ENCODE measurements at regions not wholly inside any gene's neighbourhood (a gene's known extent, or its start where the extent isn't known, plus 50 kb on each side); places are given as distances from the start of the nearest gene placed in this dataset.

DNA sequence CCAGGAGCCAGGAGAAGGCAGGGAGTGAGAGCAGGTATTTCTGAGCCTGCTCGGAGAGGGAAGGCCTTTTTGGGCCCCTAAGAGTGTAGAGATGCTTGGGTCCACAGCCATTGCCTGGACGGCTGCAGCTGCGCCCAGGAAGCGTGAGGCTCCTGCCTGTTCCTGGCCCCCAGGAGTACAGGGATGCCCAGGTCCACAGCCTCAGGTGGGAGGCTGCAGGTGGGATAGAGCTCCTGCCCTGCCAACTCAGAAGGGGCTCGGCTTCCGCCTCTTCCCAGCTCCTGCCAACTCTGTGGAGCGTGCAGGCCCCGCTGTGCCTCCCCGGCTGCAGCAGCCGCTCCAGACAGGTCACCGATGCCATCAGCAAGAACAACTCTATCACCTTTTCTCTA, 351.0 kb upstream of the PCDH20 start:
- no peak for ATAC-seq

DNA sequence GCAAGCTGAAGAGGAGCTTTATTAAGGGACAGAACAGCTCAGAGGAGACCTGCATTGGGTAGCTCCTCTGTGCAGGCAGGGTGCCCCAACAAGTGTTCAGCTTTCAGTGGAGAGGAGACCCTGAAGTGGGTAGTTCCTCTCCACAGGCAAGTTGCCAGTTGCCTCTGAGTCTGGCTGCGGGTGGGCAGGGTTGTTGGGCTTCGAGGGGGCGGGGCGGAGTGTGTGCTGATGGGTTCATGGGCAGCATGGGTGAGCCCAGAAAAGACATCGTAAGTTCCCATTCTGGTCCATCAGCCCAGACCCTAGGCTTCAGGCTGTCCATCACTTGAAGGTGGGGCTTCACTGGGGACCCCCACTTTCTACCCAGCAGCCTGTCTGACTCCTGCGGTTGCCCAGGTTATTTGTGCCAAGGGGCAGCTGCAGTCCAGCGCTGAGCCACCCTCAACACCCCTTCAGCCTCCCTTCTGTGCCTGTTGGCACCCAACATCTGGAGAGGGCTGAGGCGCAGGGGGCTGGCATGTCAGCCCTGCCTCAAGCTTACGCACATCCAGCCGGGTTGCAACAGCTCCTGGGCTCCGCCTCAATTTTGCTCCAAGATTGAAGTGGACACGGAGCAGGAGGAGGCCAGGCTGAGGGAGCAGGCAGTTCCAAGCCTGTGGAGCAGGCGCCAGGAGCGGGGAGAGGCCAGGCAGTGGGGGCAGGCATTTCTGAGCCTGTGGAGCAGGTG, 350.5 kb upstream of the PCDH20 start:
- ATAC-seq, result no peak

DNA sequence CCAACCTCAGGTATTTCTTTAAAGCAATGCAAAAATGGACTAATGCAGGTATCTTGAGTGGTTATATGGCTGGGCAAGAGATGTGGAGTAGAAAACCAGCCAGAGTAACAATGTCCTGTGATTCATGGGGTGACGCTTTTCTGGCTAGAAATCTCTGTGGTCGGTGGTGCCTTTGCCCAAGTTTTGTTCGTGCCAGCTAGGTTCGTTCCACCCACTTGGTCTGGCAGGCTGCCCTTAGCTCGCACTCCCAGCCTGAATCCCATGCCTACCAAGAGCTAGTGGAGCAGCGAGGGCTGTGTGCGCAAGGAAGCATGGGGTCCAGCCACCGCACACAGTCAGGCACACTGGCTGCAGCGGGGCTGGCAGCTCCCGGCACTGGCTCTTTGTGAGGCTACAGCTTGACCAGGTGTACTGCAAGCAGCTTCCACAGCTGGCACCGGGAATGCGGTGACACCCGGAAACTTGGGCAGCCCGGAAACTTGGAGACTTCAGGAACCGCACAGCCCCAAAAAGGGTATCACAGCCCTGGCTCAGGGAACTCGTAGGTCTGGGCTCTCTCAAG, 349.6 kb upstream of the PCDH20 start:
- ATAC-seq, result no peak

DNA sequence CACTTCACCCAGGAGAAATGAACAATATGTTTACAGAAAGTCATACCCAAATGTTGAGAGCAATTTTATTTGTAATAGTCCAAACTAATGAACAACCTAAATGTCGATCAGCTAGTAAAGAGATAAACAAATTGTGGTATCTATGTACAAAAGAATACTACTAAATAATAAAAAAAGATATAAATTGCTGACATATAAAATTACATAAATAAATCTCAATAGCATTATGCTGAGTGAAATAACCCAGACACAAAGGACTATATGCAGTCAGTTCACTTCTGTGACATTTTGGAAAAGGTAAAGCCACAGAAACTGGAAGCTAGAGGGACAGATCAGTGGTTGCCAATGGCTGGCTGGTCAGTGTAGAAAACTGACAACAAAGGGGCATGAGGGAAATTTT, 346.0 kb upstream of the PCDH20 start:
- no peak for ATAC-seq

DNA sequence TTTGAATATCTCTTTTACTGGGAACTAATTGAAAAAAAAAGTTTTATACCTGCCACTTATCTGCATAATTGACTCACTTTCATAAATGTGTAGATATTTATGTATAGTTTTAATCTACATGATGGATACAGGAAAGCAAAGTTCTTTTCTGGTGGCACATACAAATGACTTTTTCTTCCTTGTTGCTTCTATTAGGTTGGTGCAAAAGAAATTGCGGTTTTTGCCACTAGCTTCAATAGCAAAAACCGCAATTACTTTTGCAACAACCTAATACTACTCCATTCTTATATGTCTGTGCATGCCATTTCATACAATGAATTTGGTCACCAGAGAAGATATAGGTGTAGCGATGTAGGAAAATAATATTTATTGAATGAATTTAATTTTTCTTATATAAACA, 344.5 kb upstream of the PCDH20 start:
- no peak for ATAC-seq

DNA sequence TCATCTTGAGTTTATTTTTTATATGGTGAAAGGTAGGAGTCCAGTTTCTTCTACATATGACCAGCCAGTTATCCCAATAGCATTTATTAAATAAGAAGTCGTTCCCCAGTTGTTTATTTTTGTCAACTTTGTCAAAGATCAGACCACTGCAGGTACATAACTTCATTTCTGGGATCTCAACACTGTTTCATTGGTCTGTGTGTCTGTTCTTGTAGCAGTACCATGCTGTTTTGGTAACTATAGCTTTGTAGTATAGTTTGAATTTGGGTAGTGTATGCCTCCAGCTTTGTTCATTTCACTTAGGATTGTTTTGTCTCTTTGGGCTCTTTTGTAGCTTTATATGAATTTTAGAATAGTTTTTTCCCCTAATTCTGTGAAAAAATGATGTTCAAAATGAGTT, 340.4 kb upstream of the PCDH20 start:
- no peak for ATAC-seq

DNA sequence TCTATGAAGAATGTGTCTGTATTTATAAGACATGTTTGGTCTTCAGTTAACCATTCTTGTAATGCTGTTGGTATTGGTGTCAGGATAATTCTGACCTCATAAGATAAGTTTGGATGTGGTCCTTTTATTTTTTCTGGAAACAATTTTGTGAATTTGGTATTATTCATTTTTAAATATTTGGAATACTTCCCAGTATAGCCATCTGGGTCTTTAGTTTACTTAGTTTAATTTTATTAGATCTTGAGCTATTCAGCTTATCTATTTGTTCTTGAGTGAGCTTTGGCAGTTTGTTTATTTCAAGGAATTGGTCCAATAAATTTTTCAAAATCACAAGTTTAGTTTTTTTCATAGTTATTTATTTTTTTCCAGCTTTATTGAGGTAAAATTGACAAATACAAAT, 335.4 kb upstream of the PCDH20 start:
- no peak for ATAC-seq

DNA sequence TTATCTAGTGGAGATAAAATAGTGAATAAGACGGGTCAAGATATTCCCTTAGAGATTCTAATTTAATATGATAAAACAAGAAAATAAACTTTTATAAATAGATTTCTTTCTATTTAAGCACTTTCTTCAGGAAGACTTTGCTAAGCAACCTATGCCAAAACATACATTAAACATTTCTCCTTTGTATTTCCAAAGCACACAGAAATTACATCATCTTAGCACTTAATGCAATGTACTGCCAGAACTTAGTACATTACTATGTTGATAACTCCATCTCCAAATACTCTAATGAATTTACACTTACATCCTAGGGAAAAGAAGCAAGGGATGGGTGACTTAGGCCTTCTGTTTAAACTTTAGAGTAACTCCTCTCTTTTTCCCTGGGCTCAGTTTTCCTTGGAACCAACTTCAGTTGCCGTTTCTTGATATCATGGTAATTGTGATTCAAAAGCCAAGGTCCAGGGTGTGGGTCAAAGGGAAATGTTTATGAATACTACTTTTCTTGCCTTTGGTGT, 322.6 kb upstream of the PCDH20 start:
- ATAC-seq, result no peak

DNA sequence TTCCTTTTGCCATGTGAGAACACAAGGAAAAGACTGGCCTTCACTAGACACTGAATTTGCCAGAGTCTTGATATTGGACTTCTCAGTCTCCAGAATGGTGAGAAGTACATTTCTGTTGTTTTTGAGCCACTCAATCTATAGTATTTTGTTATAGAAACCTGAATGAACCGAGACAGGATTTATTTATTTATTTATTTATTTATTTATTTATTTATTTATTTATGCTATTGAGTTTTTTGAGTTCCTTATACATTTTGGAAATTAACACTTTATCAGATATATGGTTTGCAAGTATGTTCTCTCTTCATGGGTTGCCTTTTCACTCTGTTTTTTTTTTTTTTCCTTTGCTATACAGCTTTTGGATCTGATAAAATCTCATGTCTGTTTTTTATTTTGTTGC, 319.0 kb upstream of the PCDH20 start:
- no peak for ATAC-seq

DNA sequence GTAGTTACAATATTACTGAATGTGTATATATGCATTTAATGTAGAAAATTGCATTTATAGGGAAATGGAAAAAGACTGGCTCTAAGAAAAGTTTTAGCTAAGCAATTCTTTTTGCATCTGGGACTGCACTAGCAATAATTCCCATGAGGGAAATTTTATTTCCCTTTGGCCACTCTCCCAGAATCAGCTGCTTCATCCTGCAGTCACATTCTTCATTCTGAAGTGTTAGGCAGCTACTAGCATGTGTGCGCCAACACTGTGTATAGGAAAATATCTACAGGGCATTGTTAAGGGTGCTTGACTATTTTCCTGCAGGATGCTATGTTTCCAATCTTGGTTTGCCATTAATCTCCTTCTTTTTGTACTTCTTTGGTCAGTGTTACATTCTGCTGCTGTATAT, 312.8 kb upstream of the PCDH20 start:
- ATAC-seq, result no peak

DNA sequence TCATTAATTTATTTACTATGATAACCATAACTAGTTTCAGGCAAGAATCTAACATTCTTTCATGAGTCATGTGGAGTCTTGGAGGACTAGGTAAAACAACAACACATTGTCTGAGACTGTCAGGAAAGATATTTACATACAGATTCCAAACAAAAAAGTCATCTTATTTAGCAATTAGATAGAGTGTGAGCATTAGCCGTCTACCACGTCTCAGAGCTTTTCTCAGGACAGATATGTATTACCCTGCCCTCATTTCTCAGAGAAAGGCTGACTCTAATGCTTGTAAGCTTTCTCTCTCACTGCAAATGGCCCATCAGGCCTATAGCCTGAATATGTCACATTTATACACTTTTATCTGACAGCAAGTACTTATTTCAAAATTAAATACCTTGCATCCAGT, 312.1 kb upstream of the PCDH20 start:
- no peak for ATAC-seq

DNA sequence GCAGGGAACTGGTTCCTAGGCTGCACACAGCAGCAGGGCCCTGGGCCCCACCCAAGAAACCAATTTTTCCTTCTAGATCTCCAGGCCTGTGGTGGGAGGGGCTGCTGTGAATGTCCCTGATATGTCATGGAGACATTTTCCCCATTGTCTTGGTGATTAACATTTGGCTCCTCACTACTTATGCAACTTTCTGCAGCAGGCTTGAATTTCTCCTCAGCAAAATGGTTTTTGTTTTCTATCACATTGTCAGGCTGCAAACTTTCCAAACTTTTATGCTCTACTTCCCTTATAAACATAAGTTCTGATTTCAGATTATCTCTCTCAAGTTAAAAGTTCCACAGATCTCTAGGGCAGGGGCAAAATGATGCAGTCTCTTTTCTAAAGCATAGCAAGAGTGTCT, 310.2 kb upstream of the PCDH20 start:
- ATAC-seq, result no peak

DNA sequence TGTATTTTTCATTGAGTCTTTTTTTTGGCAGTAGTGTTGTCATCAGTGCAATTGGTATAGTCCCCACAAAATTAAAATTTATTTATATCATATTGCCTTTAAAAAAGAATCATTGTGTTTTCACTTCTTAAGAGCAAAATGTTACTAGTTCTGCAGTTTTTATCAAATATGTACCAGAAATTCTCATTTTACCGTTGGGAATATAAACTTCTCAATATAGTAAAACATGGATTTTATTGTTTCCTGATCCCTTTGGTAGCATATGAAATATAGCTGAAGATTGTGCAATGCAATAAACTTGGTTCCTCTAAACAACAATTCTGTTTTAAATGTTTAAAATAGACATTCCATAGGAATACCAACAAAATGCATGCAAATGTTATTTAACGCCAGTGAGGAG, 306.5 kb upstream of the PCDH20 start:
- no peak for ATAC-seq

DNA sequence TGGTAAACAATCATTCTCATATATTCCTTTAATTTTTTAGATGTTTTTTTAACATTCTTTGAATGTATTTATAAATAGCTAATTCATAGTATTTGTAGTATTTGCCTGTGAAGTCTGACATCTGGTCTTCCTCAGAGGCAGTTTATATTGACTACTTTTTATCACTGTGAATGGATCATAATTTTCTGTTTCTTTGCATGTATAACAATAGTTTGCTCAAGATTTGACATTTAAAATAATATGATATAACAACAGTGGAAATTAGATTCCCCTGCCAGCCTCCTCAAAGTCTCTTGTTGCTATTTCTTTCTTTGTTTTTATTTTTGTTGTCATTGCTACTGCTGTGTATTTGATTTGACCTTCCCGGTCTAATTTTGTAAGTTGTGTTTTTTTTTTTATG, 297.0 kb upstream of the PCDH20 start:
- no peak for ATAC-seq

DNA sequence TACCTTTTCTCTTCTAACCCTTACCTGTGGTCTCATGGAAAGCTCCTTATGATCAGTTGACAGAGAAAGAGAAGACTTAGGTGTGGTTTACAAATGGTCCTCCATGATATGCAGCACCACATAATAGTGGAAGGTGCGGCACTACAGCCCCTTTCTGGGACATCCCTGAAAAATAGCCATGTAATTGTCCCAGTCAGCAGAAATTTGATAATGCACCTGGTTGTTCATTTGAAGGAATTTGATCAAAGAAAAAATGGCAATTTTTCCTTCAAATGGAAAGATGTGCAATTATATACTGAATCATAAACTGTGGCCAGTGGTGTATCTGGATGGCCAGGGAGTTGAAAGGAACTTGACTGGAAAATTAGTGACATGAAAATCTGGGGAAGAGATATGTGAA, 293.6 kb upstream of the PCDH20 start:
- ATAC-seq, result no peak

DNA sequence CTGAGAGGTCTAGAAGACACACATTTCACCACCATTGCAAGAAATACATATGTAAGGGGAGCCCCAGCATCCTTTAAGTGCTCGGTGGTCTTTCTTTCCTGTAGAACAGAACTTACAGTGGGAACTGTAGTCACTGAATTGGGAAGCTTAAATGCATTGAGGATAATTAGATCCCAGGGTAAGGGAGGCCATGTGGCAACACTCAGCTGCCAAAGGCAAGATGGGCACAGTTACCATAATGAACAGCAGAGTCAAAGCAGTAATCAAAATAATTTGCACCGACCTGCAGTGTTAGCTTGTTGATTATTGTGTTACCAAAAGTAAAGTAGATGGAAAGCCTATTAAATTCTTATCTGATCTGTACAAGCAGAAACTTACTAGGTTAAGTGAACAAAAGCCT, 291.2 kb upstream of the PCDH20 start:
- ATAC-seq, result no peak

DNA sequence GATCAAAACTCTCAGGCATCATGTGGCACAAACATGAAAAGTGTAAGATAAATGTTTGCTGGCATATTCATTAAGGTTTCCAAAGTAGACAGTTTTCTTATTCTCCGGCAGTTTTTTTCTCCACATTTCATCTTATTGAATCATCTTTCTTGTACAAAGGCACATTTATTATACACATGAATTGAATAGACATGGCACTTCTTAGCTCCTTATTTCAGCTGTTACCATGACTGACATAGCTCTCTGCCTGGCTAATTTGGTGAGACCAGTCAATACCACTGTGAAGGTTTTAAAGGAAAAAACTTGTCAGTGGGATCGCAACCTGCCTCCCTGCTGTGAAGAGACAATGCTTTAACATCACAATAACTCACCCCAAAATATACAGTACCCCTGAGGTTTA, 285.0 kb upstream of the PCDH20 start:
- ATAC-seq, result no peak

DNA sequence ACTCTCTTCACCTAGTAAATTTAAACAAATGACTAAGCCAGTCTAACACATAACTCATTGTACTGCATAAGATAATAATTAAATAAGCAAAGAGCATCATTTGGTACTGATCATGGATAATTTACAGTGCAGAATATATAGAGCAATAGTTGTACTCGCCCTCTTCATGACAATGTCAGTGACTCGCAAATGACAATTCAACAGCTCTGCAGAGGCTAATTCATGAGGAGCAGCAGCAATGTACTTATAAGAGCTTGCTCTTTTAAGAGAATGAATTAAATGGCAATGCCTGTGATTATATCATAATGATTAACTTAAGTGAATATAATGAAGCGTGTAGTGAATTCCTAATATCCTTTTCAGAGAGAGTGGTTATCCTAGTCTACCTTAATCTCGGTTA, 284.5 kb upstream of the PCDH20 start:
- ATAC-seq, result no peak

DNA sequence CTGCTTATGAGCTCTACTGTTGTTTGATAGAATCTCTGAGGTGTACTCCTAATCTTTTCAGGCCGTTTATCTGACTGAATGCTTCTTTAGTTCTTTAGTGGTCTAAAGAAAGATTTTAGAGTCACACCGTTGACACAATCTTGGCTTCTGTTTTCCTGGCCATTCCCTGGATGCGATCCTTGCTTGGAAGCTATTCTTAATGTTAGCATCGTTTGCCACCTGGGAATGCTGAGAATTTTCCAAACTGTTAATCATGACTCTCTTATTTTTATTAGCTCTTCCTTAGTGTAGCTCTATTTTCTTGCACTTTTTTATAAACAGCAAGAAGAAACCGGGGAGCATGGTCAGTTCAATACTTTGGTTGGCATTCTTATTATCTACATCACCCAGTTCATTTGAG, 281.0 kb upstream of the PCDH20 start:
- no peak for ATAC-seq

DNA sequence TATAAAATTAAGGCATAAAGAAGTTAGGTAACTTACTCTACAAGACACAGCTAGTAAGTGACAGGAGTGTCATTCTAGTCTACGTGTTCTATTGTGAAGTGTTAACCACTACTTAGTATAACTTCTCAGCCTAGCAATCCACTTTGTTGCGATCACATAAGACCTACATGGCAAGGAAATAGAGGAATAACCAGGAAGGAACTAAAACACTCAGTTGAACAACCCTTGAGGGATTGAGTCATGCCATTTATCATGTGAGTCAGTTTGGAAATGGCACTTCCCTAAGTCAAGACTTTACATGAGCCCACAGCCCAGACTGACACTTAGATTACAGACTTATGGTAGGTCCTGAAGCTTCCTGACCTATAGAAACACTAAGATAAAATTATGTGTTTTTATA, 279.5 kb upstream of the PCDH20 start:
- no peak for ATAC-seq

DNA sequence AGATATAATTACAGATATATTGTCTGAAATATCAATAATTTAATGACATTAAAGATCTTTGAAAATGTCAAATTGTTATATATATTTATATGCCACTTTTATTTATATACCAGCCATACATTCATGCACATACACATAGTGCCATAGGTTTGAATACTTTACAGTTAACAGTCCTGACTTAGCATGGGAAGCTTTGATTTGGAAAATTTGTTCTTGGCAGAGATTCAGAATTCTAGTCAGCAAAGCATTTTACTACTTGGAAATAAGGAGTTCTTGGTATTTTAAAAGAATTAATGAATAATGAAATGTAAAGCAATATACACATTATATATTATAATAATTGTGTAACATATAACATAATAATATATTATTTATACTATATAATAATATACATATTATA, 277.0 kb upstream of the PCDH20 start:
- no peak for ATAC-seq

DNA sequence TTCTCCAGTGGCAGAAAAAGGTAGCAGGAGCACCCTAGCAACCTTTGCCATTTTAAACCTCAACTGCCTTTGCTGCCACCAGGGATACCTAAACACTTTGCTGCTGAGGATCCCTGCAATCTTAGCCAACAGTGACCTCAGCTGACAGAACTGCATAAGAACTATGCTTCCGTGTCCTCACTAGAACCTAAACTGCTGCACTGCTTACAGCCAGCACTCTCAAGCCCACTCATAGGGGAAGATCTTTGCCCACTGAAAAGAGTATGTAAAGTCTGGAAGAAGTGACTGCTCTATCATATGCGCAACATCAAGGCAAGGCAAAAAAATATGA, 270.0 kb upstream of the PCDH20 start:
- ATAC-seq, result no peak

DNA sequence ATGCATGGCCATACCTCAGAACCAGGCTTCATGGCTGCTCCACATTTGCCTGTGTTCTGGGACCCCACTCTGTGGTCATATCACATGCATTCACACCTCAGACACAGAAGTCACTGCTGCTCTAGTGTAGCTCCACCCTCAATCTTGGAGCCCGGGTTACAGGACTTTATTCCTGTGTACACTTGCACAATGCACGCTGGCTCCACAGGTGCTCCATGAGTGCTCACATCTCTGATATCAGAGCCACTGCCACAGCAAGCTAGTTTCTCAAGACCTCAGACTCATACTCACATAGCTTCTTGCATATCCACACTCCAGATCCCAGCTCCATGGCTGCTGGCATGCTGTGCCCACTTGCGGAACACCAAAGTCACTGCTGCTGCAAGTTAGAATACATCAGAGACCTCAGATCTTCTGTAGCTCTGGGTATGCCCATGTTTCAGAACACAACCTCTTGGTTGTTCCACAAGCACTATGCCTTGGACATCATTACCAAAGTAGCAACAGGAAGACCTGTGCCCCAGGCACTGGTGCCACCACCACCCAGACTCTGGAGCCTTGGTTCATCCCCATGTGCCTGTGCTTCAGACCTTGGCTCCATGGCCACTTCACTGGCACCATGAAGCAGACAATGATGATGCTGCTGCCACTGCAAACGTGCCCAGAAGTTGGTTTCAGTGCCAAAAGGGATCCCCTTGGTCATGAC, 269.5 kb upstream of the PCDH20 start:
- ATAC-seq, result no peak

DNA sequence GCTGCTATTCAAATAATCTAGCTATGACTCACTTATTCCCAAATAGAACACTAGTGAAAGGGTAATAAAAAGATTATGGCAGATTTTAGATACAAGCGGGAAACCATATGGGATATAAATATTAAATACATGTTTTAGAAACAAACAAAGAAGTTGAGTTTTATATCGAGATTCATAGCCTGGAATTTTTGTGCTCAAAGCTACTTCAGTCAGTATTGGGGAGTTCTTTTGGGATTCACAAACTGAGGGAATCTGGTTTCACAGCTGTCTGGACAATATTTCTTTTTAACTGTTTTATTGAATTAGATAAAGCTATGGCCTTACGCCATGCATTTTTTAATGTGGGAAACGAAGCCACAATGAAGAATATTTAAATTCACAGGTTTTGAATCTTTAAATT, 257.1 kb upstream of the PCDH20 start:
- ATAC-seq, result no peak
